ENCODE measurements at regions not wholly inside any gene's neighbourhood (a gene's known extent, or its start where the extent isn't known, plus 50 kb on each side); places are given as distances from the start of the nearest gene placed in this dataset.
"Not testable (repeated sequence)": the region's sequence is repeated elsewhere in the genome, so short reads cannot be mapped to it uniquely, and the experiment has no call there.

DNA sequence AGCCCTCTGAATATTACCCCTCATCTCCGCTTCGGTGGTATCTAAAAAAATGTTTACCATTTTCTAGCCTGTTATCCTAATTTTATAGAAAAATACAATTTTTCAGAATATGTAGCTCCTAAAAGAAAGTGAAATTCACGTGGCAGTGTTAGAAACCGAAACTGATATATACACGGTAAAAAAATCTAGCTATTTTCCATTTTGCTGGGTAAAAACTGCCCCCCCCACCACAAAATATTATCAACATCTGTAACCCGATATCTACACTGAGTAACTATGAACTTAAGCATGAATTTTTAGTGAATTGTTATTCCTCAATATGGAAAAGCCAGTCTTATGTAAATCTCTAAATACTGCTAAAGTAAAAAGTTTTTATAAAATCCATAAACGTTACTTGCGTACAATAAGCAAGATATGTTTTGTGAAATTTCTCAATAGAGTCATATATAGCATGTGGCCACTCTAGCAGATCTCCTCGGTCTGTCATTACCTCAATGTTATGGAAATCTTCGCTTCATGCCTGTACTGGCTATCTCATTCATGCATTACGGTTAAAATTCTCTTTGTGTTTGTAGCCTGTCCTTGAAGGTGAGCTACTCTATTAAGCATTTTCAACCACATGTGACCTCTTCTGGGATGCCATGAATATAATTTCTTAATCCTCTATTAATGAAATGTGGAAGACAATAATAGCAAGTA lies 524.2 kb downstream of the TRIB2 start:
- DNase-seq = no peak

DNA sequence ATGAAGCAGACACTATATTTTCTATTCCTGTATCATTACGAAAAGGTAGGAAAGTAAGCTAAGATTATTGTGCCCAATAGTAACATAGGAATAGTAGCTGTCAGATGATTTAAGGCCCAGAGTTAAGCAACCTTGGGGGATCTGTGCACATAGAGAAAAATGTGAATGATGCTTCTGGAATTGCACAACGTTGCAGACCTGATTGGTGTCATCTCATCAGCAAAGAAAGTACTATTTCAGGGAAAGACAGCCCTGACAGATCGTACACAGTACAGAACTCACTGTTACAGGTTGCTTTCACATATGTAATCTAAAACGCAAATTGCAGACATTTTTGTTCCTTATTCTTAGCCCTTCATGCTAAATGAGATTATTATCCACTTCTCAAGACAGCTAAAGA lies 535.9 kb downstream of the TRIB2 start:
- DNase-seq = no peak

- no peak for DNase-seq
Observed at GRCh38 chr2:13255485-13255884, 538.7 kb downstream of the TRIB2 start.

DNA sequence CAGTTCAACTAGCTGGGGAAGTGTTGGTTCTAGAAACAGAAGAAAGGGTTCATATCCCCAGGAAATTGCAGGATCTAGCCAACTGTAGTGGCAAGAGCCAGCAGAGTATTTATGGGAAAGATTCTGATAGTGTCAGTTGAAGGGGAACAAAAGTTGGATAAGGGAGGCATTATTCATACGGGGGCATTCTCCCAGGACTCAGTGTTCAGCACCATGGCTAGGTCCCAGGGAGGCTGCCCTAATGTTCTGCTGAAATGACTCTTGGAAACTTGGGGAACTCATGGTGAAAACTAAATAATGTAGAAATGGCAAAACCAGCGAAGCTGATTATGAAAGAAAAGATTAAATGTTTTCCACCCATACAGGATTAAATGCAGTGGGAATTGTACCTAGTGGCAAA lies 543.7 kb downstream of the TRIB2 start:
- DNase-seq = no peak

- no peak for DNase-seq
Observed at GRCh38 chr2:13266166-13266565, 549.4 kb downstream of the TRIB2 start.

DNA sequence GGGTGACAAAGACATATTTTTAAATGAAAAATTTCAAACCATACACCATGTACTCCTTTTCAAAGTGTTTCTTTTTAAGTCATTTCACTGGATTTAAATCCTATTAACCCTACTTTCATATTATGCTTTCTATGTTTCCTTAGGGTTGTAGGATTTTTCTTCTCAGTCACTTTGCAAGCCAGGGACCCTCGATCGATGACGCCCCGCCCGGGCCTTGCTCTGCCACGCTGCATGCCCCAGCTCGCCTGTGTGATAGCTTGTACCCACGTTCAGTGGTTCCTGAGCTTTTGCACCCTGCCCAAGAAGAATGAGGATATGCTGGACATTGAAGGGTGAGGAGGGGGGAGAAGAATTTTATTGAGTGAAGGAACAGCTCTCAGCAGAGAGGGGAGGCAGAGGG lies 568.0 kb downstream of the TRIB2 start:
- DNase-seq = no peak

- DNase-seq = no peak
Observed at GRCh38 chr2:13289310-13289709, 572.6 kb downstream of the TRIB2 start.

GRCh38 chr2:13308478-13308805 lies 591.7 kb downstream of the TRIB2 start:
- DNase-seq = not testable (repeated sequence)

DNA sequence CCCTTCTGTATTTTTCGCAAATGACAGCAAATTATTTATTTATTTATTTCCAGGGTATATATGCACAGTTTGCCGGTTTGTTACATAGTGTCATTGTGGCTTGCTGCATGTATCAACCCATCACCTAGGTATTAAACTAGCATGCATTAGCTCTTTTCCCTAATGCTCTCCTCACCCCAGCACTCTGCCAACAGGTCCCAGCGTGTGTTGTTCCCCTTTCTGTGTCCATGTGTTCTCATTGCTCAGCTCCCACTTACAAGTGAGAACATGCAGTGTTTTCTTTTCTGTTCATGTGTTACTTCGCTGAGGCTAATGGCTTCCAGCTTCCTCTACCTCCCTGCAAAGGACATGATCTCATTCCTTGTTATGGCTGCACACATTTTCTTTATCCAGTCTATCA lies 592.3 kb downstream of the TRIB2 start:
- DNase-seq = no peak

GRCh38 chr2:13332060-13332459 lies 615.3 kb downstream of the TRIB2 start:
- DNase-seq = no peak

DNA sequence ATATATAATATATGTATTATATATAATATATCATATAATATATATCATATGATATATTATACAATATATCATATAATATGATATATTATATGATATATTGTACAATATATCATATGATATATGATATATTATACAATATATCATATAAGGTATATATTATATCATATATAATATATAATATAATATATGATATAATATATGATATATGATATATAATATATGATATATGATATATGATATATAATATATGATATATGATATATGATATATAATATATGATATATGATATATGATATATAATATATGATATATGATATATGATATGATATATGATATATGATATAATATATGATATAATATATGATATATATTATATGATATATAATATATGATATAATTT lies 617.3 kb downstream of the TRIB2 start:
- DNase-seq = not testable (repeated sequence)

- DNase-seq = no peak
Observed at GRCh38 chr2:13334545-13334944, 617.8 kb downstream of the TRIB2 start.

DNA sequence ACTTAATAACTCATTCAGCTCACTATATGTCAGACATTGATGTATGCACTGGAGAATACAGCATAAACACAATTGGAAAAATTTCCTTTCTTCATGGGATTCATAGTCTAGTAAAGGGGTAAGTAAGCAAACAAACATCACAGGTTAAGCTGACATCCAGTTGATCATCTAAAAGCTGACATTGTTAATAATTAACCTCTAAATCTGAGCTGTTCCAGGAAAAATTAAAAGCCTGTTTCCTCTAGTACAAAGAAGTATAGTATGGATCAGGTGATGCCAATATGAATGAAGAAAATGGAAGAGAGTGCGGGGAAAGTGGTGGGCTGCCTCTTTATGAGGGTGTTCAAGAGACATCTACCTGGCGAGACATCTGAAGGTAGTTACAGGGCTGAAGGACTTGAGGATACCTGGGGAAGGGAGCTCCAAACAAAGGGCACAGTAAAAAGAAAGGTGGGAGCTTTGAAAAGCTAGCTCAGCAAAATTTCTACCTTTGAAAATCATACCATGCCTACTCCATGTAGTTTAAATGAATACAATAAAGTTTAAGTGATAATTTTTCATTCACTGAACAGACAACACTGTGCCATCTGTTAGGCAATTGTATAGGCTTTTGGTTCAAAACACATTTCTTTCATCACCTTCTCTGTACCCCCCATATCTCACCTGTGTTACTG lies 619.3 kb downstream of the TRIB2 start:
- no peak for DNase-seq

DNA sequence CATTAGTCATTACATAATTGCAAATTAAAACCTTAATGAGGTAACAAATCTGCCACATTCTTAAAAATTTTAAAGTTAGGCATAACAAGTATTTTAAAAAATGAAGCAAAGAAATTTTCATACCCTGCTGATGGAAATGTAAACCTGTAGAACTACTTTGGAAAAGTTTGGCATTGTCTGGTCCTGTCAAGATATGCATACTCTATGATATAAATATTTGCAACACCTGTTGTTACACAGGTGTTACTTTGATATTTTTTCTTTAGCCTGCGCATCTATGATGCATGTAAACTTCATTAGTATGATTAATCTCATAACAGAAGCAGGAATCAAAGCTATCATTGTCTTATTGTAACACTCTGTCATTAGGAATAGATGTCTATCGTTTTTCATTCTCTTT lies 634.3 kb downstream of the TRIB2 start:
- no peak for DNase-seq

DNA sequence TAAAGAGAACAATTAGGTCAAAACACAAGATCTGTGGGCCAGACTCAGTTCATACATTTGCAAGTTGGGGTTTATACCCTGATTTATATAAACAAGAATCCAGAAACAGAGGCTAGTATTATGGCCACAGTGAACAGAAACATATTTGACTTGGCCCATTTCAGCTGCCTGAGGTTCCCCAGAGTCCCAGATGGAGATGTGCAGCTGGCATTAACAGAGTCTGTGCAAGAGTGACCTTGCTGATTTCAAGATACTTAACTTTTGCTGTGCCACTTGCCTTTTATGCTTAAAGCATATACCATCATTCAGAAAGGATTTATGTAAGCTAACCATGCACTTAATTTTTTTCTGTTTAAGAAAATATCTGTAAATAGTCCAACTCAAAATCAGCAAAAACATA lies 636.3 kb downstream of the TRIB2 start:
- DNase-seq = no peak

DNA sequence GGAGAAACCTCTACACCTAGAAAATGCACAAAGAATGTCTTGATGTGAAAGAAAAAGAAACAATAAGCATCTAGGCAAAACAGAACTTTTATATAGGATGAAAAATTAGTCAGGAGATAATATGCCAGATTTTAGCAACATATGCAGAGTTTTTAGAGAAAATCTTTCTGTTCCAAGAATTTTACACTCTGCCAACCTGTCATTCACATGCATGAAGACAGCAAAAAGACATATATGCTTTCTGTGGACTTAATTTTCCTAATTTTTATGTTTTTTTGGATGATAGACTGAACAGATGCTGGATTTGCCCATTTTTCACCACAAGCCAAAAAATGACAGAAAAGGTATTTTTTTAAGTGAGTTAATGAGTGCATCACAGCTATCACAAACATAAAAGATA lies 637.3 kb downstream of the TRIB2 start:
- no peak for DNase-seq

GRCh38 chr2:13381928-13382327 lies 665.2 kb downstream of the TRIB2 start:
- DNase-seq = not testable (repeated sequence)

GRCh38 chr2:13389172-13389571 lies 672.4 kb downstream of the TRIB2 start:
- DNase-seq = not testable (repeated sequence)

GRCh38 chr2:13390676-13391075 lies 673.9 kb downstream of the TRIB2 start:
- DNase-seq = no peak

GRCh38 chr2:13401312-13401711 lies 684.6 kb downstream of the TRIB2 start:
- no peak for DNase-seq

DNA sequence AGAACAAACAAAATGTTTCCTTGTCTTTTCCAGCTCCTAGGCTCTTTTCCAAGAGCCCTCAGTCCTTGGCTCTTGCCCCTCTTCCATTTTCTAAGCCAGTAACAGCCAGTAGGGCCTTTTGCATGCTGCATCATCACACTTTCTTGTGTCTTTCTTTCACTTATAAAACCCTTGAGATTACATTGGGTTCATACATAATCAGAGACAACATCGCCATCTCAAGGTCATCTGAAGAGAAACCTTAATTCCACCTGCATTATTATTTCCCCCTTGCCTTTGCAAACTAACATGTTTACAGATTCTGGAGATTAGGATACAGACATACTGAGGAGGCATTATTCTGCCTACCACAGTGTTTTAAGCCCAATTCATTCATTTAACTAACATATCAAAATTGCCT lies 697.3 kb downstream of the TRIB2 start:
- DNase-seq = no peak

GRCh38 chr2:13414897-13415296 lies 698.2 kb downstream of the TRIB2 start:
- no peak for DNase-seq

GRCh38 chr2:13433954-13434353 lies 717.2 kb downstream of the TRIB2 start:
- no peak for DNase-seq

GRCh38 chr2:13443554-13444261 lies 727.0 kb downstream of the TRIB2 start:
- DNase-seq = not testable (repeated sequence)
